ENCODE measurements at regions not wholly inside any gene's neighbourhood (a gene's known extent, or its start where the extent isn't known, plus 50 kb on each side); places are given as distances from the start of the nearest gene placed in this dataset.

GRCh38 chr12:130041983-130042812, 120.1 kb upstream of the FZD10 start:
- TF ChIP-seq, protein P1, sequence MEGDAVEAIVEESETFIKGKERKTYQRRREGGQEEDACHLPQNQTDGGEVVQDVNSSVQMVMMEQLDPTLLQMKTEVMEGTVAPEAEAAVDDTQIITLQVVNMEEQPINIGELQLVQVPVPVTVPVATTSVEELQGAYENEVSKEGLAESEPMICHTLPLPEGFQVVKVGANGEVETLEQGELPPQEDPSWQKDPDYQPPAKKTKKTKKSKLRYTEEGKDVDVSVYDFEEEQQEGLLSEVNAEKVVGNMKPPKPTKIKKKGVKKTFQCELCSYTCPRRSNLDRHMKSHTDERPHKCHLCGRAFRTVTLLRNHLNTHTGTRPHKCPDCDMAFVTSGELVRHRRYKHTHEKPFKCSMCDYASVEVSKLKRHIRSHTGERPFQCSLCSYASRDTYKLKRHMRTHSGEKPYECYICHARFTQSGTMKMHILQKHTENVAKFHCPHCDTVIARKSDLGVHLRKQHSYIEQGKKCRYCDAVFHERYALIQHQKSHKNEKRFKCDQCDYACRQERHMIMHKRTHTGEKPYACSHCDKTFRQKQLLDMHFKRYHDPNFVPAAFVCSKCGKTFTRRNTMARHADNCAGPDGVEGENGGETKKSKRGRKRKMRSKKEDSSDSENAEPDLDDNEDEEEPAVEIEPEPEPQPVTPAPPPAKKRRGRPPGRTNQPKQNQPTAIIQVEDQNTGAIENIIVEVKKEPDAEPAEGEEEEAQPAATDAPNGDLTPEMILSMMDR (conservative IDR thresholded peaks at IDR 0.05; ENCODE audit: low read depth, low read length): peak; percentile 55
- TF ChIP-seq EZH2 (IDR thresholded peaks at IDR 0.05; ENCODE audit: borderline replicate concordance, low read depth, low read length, poor library complexity, severe bottlenecking): no peak

All from A673 (cell line).